ENCODE measurements at regions not wholly inside any gene's neighbourhood (a gene's known extent, or its start where the extent isn't known, plus 50 kb on each side); places are given as distances from the start of the nearest gene placed in this dataset.

GRCh38 chr5:23614422-23614821 is 107.0 kb downstream of the PRDM9 start:
- no peak for TF ChIP-seq CTCF (conservative IDR thresholded peaks at IDR 0.05; ENCODE audit: low read depth)
- no peak overlapping the region for H3K27ac ChIP-seq
- ChIA-PET CTCF (interaction anchor here (0.5 kb wide), 1 partner anchor 1799 kb away, joined by 3 read pairs; no protein-coding TSS in a partner anchor), POLR2A (ENCODE audit: low non-redundant PET) (no interaction called here)
- no peak for DNase-seq (ENCODE audit: low spot score)

- POLR2A ChIA-PET (ENCODE audit: low non-redundant PET), result no interaction called here
- no peak for DNase-seq (ENCODE audit: low spot score)
- CTCF ChIA-PET, result no interaction called here
- no peak for TF ChIP-seq CTCF (conservative IDR thresholded peaks at IDR 0.05; ENCODE audit: low read depth)
- H3K27ac ChIP-seq, result no peak overlapping the region
Measured at GRCh38 chr5:23626961-23627360, 119.6 kb downstream of the PRDM9 start.

GRCh38 chr5:23627976-23628375 is 120.6 kb downstream of the PRDM9 start:
- TF ChIP-seq CTCF (conservative IDR thresholded peaks at IDR 0.05; ENCODE audit: low read depth), result no peak
- DNase-seq (ENCODE audit: low spot score), result no peak
- POLR2A ChIA-PET (ENCODE audit: low non-redundant PET), result no interaction called here
- CTCF ChIA-PET, result no interaction called here
- H3K27ac ChIP-seq, result no peak overlapping the region

- TF ChIP-seq CTCF (conservative IDR thresholded peaks at IDR 0.05; ENCODE audit: low read depth), result no peak
- CTCF ChIA-PET, result no interaction called here
- POLR2A ChIA-PET (ENCODE audit: low non-redundant PET), result no interaction called here
- no peak for DNase-seq (ENCODE audit: low spot score)
- H3K27ac ChIP-seq, result no peak overlapping the region
Measured at GRCh38 chr5:23629396-23629795, 122.0 kb downstream of the PRDM9 start.

- CTCF ChIA-PET, result interaction anchor here (0.7 kb wide), 1 partner anchor 66 kb away, joined by 3 read pairs; no protein-coding TSS in a partner anchor
- TF ChIP-seq CTCF (conservative IDR thresholded peaks at IDR 0.05; ENCODE audit: low read depth), result no peak
- POLR2A ChIA-PET (ENCODE audit: low non-redundant PET), result no interaction called here
- DNase-seq (ENCODE audit: low spot score), result peak; percentile 43
- peak overlapping the region; percentile 48; the same call in 1 of the 2 replicates for H3K27ac ChIP-seq
Measured at GRCh38 chr5:23631302-23632045, 124.1 kb downstream of the PRDM9 start.

GRCh38 chr5:23635938-23636337 is 128.5 kb downstream of the PRDM9 start:
- CTCF ChIA-PET, result interaction anchor here (0.7 kb wide), 1 partner anchor 1318 kb away, joined by 3 read pairs; no protein-coding TSS in a partner anchor
- POLR2A ChIA-PET (ENCODE audit: low non-redundant PET), result no interaction called here
- no peak overlapping the region for H3K27ac ChIP-seq
- DNase-seq (ENCODE audit: low spot score), result no peak
- TF ChIP-seq CTCF (conservative IDR thresholded peaks at IDR 0.05; ENCODE audit: low read depth), result no peak

Data from RWPE1 (cell line).